Mesothelial cell of epicardium (in vitro differentiated cells): ENCODE measurements at regions not wholly inside any gene's neighbourhood (a gene's known extent, or its start where the extent isn't known, plus 50 kb on each side); places are given as distances from the start of the nearest gene placed in this dataset.

Source experiments
- DNase-seq, 2 experiments: peaks; one replicate each; pipeline ENCODE4 v3.0.0; 2021; ENCODE audit warnings: low spot score in 2 of 2; ENCODE audit not compliant: unreplicated experiment in 2 of 2
- H3K27ac Mint-ChIP-seq: 2 replicates; pipeline ENCODE4 v1.8.0; 2021; ENCODE audit warnings: mixed read lengths
- H3K27me3 Mint-ChIP-seq: 2 replicates; pipeline ENCODE4 v1.8.0; 2021; ENCODE audit warnings: low read depth, mixed read lengths
- H3K36me3 Mint-ChIP-seq: 2 replicates; pipeline ENCODE4 v1.8.0; 2021; ENCODE audit warnings: mixed read lengths
- H3K4me1 Mint-ChIP-seq: 2 replicates; pipeline ENCODE4 v1.8.0; 2021; ENCODE audit warnings: mixed read lengths
- H3K4me3 Mint-ChIP-seq: 2 replicates; pipeline ENCODE4 v1.8.0; 2021; ENCODE audit warnings: mild to moderate bottlenecking, moderate library complexity, mixed read lengths
- H3K9me3 Mint-ChIP-seq: 2 replicates; pipeline ENCODE4 v1.8.0; 2021; ENCODE audit warnings: mixed read lengths
- TF ChIP-seq, protein P1 (sequence below): fragments of 200-600 bp; sonication (generic); IDR thresholded peaks from one replicate; pipeline ENCODE4 v1.5.0; 2021; ENCODE audit warnings: antibody characterized with exemption; ENCODE audit not compliant: unreplicated experiment

DNA sequence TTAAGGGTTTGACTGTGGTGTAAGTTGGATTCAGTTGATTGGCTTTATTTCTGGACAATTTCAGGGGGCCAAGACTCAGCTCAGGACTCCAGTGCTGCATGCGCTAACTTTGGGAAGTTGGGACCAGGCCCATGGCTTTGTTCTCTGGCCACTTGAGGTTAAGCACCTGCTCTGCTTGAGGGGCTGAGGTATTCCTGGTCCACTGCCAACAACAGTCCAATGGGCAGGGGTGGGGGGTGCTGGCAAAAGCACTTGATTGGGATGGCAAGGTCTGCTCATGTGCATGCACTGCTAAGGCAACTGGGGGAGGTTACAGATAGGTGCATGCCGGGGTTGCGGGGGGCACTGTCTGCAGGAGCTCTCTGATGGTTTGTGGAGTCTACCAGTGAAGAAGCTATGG, 52.6 kb upstream of the ASB17 start:
- H3K27me3 Mint-ChIP-seq: peaks cover 3% of the 10 kb centered on the region
- TF ChIP-seq, protein P1, sequence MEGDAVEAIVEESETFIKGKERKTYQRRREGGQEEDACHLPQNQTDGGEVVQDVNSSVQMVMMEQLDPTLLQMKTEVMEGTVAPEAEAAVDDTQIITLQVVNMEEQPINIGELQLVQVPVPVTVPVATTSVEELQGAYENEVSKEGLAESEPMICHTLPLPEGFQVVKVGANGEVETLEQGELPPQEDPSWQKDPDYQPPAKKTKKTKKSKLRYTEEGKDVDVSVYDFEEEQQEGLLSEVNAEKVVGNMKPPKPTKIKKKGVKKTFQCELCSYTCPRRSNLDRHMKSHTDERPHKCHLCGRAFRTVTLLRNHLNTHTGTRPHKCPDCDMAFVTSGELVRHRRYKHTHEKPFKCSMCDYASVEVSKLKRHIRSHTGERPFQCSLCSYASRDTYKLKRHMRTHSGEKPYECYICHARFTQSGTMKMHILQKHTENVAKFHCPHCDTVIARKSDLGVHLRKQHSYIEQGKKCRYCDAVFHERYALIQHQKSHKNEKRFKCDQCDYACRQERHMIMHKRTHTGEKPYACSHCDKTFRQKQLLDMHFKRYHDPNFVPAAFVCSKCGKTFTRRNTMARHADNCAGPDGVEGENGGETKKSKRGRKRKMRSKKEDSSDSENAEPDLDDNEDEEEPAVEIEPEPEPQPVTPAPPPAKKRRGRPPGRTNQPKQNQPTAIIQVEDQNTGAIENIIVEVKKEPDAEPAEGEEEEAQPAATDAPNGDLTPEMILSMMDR: no peak
- H3K4me3 Mint-ChIP-seq: no peak overlapping the region
- H3K9me3 Mint-ChIP-seq: peaks cover 20% of the 10 kb centered on the region
- no peak for DNase-seq
- no peaks in the 10 kb centered on the region for H3K4me1 Mint-ChIP-seq
- H3K36me3 Mint-ChIP-seq: peaks cover 9% of the 10 kb centered on the region
- H3K27ac Mint-ChIP-seq: no peak overlapping the region

DNA sequence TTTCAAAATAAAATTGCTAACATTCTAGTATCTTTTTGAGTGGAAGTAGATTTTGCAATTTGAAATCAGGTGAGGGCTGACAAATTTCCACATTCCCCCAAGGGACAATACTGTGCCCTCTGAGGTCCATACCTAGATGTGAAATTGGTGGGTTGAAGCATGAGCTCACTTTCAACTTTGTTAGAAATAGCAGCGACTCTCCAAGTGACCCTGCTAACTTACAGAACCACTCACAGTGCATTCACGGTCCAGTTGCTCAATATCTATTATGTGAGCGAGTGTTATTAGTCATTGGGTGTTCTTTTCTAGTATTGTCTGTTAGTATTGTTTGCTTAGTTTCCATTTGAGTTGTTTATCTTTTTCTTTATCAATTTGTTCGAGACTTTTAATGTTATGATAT, 53.6 kb upstream of the ASB17 start:
- no peak for DNase-seq
- Mint-ChIP-seq H3K4me1 (no peaks in the 10 kb centered on the region), H3K4me3 (no peak overlapping the region), H3K27me3 (peaks cover 3% of the 10 kb centered on the region), H3K36me3 (peaks cover 9% of the 10 kb centered on the region), H3K9me3 (peaks cover 20% of the 10 kb centered on the region), H3K27ac (no peak overlapping the region)
- TF ChIP-seq, protein P1: no peak

GRCh38 chr1:75986478-75986877, 54.3 kb upstream of the ASB17 start:
- peaks cover 3% of the 10 kb centered on the region for H3K27me3 Mint-ChIP-seq
- peaks cover 9% of the 10 kb centered on the region for H3K36me3 Mint-ChIP-seq
- H3K4me3 Mint-ChIP-seq: no peak overlapping the region
- H3K9me3 Mint-ChIP-seq: peaks cover 20% of the 10 kb centered on the region
- no peak for DNase-seq
- H3K27ac Mint-ChIP-seq: no peak overlapping the region
- TF ChIP-seq, protein P1: no peak
- H3K4me1 Mint-ChIP-seq: no peaks in the 10 kb centered on the region

DNA sequence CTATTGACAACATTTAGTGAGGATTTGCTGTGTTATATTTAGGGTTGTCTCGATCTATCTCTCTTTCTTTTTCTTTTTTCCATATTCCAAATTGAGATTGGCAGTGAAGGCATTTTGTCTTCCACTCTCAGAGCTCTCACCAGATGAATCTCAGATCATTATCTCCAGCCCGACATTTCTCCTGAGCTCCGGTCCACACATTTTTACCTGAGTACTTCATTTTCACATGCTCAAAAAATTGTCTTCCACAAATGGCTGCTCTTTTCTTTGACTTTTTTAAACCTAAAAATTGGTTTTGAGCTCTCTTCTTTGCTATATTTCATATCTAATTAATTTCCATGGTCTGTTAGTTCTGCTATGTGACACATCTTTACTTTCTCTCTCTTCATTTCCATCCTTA, 56.9 kb upstream of the ASB17 start:
- Mint-ChIP-seq H3K27ac (no peak overlapping the region), H3K27me3 (peaks cover 3% of the 10 kb centered on the region), H3K4me1 (peaks cover 6% of the 10 kb centered on the region)

DNA sequence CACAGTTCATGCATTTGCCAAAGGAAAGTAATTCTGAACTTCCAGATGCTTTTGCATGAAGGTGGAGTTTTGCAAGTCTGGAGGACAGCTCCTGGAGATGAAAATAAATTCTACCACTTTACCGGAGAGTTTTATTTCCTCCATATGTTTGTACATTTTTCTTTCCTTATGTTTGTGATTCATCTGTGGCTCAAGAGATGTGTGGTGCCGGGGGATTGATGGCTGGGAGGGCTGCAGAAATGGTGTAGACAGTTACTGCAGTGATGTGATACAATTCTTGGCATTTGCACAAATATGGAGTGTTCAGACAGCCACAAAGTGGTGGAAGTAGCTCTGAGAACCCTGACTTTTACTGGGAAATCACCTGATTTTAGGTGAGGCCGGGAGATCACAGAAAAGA, 58.5 kb upstream of the ASB17 start:
- H3K27ac Mint-ChIP-seq: no peak overlapping the region
- TF ChIP-seq, protein P1: no peak
- no peak overlapping the region for H3K4me3 Mint-ChIP-seq
- DNase-seq: no peak
- H3K4me1 Mint-ChIP-seq: peaks cover 15% of the 10 kb centered on the region
- no peaks in the 10 kb centered on the region for H3K9me3 Mint-ChIP-seq
- peaks cover 3% of the 10 kb centered on the region for H3K27me3 Mint-ChIP-seq
- H3K36me3 Mint-ChIP-seq: no peaks in the 10 kb centered on the region

More for the DNA sequence above, 56.9 kb upstream of the ASB17 start:
- peaks cover 9% of the 10 kb centered on the region for H3K9me3 Mint-ChIP-seq
- no peak overlapping the region for H3K4me3 Mint-ChIP-seq
- TF ChIP-seq, protein P1: no peak
- no peak for DNase-seq
- H3K36me3 Mint-ChIP-seq: peaks cover 4% of the 10 kb centered on the region

- Mint-ChIP-seq H3K9me3 (no peaks in the 10 kb centered on the region), H3K4me3 (no peak overlapping the region), H3K36me3 (no peaks in the 10 kb centered on the region), H3K27me3 (peaks cover 3% of the 10 kb centered on the region), H3K27ac (no peak overlapping the region), H3K4me1 (peaks cover 15% of the 10 kb centered on the region)
- DNase-seq: peak; percentile 89 to 93
- TF ChIP-seq, protein P1: peak; percentile 89
These were observed 59.4 kb upstream of the ASB17 start for GRCh38 chr1:75991497-75992114.
